Superior temporal gyrus (tissue), 1 donor: ENCODE measurements at regions not wholly inside any gene's neighbourhood (a gene's known extent, or its start where the extent isn't known, plus 50 kb on each side); places are given as distances from the start of the nearest gene placed in this dataset.

Source experiments
- DNase-seq: peaks from one replicate; pipeline ENCODE4 v3.0.0-alpha.2; 2016; ENCODE audit errors: extremely low spot score

DNA sequence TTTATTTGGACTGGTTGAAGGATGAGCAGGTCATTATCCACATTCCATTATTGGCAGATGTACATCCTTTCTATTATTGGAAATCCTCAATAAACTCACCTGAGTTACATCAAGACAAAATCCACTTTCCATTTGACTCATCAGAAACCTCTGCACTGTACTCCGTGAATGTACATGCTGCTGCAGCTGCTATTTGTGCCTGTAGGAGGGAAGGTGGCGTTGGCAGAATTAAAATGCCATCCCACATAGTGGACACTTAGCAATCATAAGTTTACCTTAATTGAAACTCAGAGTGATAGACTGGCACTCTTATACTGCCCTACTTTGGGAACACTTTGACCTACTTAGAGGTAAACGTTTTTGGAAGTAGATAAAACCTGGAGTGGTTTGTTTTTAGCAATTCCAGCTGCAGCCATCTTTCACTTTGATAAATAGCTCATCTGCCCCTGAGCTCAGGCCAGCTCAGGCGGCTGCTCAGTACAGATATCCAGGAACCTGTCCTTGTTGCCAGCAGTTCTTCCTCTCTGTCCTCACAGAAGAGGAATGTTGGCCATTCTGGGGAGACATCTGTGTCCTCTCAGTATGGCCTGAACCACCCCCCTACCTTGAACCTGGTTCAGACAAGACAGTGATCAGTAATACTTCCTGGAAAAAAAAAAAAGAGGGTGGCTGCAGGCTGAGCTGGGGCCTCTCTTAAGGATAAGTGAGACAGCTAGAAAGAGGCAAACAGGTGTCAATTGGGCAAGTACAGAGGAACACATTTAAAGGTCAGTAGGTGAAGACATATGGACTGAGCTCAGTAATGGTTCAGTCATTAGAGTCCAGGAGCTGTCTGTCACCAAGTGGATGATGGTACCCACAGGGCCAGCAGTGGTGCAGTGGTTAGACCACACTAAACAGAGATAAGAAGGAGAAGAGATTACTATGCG, 153.4 kb upstream of the UMPS start:
- no peak for DNase-seq

DNA sequence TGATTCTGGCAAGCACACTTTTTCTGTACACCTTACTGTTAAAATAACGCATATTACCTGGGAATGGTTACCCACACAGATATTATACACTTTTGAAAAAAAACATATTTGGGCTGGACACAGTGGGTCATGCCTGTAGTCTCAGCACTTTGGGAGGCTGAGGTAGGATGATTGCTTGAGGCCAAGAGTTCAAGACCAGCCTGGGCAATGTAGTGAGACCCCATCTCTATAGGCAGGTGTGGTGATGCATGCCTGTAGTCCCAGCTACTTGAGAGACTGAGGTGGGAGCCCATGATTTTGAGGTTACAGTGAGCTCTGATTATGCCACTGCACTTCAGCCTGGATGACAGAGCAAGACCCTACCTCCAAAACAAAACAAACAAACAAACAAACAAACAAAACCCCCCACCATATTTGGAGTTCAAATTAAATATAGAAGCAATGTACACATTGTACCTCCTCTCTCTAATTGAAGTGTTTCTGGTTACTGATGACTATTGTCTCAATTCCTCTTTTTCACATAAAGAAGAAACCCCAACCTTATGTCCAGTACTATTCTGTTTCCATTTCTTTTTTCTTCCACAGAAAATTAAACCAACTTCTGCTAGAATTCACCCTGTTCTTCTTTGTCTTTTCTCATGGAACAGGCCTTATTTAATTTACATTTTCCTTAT, 152.6 kb upstream of the UMPS start:
- no peak for DNase-seq

DNA sequence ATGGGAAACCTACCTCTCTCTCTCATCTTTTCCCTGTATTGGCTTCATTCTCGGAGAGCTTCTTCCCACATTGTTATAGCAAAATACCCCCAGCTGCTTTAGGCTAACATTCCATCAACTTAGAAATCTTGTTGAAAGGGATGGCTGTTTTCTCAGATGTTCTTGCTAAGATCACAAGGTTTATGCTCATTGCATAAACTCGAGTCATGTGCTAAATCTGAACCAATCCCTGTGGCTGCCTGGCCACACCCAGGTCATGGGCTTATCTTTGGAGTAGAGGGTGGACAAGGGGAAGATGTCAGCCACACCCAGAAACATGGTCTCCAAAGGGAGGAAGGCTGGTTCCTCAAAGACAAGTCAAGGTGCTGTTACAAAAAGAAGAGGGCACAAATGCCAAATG, 150.6 kb upstream of the UMPS start:
- no peak for DNase-seq

DNA sequence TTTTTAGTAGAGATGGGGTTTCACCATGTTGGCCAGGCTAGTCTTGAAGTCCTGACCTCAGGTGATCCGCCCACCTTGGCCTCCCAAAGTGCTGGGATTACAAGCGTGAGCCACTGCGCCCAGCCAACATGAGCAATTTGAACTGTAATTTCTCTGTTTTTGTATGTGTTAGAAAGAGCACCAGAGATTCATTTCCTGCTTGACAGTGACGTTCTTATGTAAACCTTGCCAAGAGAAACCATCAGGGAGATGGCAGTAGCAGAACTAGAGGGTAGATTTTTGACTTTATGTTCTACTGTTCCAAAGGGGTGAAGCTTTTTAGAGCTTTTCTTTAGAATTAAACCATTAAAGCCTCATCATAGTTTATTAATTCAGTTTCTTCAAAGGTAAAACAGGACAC, 148.1 kb upstream of the UMPS start:
- DNase-seq = no peak

DNA sequence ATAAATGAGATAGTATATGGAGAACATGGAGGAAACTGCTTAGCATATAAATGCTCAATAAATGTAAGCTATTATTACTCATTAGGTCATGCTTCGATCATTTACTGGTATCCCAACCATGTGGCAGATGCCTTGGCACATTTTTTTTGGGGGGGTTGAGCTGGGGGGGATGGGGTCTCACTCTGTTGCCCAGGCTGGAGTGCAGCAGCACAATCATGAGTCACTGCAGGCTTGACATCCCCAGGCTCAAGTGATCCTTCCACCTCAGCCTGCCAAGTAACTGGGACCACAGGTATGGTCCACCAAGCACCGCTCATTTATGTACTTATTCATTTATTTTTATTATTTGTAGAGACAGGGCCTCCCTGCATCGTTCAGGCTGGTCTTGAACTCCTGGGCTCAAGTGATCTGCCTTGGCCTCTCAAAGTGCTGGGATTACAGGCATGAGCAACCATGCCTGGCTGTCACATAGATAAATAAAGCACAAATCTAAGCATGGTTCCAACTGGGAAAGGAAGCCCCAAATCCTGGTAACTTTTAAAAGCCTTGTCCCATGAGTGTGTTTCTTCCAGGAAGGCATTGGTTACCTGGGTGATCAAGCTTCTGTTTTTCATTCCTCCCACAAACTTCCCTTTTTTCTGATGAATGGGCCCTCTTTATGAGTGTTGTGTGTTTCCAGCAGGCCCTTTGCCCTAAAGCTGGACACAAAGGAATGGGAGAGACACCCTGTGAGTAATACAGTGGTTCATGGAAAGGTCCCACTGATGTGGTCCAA, 147.4 kb upstream of the UMPS start:
- no peak for DNase-seq

DNA sequence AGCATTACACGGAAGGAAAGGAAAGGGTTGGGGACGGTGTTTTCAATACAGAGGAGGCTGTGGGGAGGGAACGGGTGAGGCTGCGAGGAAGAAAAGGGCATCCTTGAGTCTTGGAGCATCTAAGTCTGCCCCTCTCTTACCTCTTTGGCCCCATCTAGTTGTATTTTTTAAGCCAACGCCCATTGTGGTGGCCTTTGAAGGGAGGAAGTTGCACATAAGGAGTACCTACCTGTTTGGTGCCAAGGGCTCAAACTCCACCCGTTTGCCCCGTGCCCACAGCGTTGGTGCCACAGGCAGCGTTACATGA, 146.1 kb upstream of the UMPS start:
- DNase-seq = no peak

DNA sequence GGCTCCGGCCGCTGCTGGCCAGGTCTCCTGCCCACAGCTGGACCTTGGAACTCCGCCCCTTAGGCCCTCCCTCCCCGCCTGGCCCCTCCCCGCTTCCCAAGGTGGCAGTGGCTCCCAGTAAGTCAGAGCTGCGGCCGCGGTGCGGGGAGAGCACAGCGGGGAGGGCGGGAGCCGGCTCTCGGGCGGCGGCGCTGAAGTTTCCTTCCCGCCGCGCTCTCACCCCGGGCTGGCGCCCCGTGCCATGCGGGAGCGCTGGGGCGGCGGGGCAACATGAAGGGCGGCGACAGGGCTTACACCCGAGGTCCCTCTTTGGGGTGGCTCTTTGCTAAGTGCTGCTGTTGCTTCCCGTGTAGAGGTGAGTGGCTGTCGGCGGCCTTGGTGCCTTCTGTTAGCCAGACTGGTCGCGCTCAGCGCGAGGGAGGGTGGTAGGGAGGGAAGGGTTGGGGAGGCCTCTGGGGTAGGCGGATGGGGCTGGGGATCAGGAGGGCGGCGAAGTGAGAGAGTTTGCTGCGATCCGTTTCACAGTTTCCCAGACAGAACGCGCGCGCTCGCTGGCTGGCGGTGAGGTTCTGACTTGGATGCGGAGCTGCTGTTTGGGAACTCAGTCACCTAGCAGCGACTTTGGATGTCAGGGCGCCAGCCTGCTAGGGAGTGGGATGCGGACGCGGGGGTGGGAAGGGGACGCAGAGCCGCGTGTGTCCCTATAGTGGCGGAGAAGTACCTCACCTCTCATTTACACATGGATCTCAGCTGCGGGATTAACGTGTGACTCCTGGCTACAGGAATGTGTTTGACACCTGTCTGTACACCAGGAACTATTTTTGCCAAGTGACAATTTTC, 145.5 kb upstream of the UMPS start:
- DNase-seq = no peak

DNA sequence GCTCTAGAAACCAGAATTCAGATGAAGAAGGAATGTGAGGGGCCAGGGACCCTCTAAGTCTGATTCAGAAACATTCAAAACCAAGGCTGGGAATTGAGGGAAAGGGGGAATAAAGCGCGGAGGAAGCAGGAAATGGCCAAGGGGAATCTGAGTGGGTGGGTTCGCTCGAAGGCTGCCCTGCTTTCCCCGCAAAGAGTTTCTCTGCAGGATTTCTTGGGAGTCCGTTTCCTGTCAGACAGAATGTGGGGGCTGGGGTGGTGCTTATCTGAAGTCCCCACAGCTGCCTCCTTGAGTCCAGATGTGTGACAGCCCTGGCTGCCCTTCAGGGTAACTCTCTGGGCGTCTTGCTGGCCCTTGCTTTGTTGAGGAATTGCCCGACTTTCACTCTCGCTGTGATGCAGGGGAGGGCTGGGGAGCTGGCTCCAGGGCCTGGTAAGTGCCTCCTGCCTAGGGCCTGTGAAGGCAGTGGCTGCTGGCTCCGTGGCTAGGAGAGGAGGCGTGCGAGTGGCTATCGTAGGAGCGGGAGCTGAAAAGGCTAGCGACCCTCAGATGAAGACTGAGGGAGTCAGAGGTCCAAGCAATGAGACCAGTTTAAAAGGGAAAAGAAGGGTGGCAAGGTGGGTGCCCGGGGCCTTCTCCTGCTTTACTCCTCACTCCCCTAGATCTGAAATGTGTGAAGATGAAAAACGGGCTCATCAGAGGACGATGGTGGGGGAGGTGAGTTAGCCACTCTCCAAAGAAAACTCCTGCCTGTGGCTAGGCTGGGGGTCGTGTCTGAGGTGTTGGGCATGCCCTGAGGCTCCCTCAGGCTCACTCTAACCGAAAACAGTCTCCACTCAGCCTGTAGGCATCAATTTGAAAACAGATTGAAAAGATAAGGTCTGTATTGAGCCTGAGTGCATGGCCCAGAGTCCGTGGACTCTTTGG, 143.9 kb upstream of the UMPS start:
- DNase-seq = no peak

DNA sequence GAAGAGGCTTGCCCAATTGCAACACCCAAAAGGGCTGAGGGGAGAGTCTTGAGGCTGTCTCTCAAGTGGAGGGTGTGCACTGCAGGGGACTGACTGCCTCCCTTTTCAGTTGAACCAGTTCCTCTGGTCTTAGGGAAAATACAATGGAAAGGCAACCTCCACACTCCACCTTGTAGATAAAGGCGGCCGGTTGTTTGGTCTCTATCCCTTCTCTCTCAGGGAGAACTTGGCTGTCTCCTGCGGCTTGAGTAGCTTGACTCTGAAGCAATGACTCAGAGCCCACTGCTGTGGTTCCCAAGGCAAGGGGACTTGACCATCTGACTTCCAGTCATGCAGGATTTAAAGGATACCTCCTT, 143.2 kb upstream of the UMPS start:
- no peak for DNase-seq

DNA sequence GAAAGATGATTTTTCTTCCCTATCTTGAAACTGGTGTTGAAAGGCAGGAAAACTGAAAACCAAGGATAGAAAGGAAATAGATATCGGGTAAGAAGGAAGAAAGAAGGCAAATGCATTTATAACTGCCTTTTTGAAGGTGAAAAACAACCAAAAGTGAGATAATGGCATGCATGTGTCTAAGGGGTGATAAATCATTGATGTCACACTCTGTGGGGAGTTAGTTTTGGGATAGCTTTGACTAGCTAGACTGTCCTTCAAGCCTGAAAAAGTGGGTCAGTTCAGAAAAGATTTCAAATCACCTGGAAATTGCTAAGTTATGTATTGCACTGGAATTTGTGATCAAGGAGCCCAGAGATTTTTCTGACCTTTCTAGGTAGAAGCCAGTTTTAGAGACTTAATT, 142.2 kb upstream of the UMPS start:
- no peak for DNase-seq

DNA sequence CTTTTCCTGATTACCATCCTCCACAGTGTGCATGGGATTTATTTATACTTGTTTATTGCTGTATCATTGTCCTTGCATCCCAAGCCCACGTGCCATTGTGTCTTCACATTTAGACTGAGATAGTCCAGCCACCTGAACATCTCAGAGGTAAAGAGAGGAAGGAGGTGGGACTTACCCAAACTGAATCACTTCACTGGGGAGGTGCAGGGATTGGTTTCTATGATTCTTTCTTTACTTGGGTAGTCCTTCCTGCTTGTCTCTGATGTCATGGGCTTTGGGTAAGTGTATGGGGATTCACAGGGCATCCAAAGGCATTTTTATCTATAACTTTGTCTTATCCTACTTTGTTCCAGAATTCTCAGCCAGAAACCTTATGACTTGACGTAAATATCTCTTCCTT, 141.5 kb upstream of the UMPS start:
- no peak for DNase-seq

DNA sequence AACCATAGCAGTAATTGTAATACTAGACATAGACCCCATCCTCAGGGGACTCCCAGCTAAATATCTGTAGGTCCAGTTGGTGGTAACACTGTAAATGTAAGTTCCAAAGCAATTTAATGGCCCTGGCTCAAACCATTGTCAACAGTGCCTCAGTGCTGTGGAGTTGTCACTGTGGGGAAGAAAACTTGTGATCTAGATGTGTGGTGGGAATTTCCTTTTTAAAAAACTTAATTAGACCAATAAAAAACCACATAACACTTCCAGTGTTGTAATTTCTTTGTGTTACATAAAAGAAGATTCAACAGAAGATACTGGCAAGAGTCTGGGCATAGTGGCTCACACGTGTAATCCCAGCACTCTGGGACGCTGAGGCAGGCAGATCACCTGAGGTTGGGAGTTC, 138.6 kb upstream of the UMPS start:
- DNase-seq = no peak

DNA sequence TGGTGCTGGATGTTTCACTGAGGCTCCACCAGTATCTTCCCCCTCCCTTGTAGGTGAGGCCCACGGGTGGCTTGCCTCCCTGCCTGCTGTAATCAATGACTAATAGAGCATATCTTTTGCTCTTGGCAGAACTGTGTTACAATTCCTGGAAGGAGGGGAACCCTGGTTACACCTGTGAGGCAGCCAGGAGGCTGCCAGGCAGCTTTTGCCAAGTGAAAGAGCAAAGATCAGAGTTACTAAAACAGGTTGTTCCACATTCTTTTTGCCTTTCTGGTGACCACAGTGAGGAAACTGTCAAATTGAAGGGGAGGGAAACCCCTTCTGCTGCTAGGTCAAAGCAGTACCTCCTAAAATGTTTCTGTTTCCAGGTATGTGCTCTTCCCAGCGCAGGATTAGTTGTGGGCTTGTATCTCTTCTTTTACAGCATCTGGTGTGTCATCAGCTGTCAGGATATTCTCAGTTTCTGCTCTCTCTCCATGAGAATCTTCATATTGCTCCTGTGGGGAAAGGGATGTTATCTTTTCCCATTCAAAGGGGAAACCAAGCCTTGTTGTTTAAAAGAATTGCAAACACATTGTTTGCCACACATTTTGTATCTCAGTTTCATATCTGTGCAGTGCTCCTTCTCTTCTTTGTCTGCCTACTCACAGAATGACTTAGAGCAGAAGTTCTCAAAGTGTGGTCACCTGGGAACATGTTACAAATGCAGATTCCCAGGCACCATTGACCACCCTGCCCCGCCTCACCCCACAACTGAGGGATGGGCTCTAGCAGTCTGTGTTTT, 137.4 kb upstream of the UMPS start:
- no peak for DNase-seq

DNA sequence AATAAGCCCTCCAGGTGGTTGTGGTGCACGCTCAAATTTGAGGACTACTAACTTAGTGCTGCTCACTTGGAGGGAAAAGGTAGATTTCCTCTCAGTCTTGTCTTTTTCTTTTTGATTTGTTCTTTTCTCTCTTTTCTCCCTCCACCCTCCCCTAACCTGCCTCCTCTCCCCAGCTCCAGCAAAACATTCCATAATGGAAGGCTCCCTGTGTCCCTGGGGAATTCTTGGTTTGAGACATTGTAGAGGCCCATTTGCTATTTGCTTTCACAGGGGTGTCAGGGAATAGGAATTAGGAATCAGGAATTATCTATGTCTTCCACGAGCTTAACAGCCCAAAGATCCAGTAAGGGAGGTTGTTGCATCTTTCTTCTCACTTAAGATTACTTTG, 136.8 kb upstream of the UMPS start:
- DNase-seq = no peak

DNA sequence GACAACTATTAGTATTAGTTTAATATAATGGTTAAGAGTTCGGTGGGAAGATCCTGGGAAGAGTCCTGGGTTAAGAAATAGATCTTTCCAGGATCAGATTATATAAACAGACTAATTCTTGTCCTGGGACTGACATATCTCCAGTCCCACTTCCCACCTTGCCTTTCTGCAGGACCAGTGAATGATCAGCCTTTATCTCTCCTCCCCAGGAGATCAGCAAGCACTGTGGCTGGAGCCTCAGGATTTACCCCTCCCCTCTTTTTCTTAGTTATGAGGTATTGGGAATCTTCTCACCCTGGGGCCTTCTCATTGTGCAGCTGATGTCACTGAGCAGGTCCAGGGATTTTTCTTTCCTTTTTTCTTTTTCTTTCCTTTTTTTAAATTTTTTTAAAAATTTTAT, 135.7 kb upstream of the UMPS start:
- DNase-seq = no peak

DNA sequence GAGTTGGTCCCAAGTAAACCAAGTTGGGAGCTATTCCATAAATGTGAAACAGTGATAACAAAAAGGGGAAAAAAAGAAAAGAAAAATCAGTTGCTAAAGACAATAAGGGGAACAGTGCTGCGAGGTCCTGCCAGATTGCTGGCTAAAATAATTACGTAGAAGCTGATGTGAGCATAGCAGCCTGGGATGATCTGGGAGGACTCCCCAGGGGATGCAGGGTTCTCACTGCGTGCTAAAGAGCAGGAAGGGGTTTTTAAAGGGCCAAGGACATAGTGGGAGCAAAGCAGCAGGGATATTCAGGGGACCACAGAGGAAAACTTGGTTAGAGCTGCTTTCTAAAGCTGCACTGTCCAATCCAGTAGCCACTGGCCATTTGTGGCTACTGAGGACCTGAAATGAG, 133.0 kb upstream of the UMPS start:
- no peak for DNase-seq

DNA sequence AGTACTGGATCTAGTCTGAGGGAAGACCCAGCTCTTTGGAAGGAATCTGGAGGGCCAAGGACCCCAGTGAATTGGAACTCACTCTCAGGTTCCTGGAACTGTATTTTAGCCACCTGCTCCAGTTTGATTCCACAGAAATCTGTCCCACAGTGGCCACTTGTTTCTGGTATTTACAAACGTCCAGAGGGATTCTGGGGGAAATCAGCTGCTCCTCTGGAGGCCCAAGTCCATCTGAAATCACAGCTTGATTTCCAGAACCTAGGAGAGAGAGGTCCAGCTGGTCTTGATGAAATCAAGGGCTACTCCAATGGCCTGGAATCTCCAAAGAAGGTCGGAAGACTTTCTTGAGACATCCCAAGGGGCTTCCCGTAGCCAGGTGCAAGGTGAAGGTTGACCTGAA, 132.3 kb upstream of the UMPS start:
- DNase-seq = no peak

DNA sequence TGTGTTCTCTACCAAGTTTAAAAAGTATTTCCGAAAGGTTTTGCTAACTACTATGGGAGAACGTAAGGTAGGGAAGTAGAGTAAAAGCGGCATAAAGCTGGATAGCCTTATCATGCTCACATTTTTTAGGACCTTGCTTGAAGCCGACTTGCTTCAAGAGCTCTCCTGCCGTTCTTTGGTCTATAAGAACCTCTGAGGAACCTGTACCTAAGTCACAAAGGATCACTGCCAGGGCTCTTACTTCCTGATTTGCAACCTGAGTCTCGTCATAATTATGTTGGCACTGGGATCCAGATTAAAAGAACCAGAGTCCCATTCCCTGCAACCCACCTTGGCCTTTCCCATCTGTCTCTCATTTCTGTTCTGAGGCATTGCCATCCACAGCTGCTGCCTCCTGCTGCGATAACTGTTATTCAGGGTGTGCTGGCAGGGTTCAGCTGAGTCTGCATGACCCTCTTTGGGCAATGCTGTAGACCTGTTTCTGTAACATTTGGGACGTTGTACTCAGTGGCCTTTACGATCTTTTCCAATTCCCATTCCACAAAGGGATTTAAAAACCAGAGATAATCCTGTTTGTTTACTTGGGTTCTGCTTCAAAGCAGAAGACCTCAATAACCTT, 131.0 kb upstream of the UMPS start:
- DNase-seq = no peak

DNA sequence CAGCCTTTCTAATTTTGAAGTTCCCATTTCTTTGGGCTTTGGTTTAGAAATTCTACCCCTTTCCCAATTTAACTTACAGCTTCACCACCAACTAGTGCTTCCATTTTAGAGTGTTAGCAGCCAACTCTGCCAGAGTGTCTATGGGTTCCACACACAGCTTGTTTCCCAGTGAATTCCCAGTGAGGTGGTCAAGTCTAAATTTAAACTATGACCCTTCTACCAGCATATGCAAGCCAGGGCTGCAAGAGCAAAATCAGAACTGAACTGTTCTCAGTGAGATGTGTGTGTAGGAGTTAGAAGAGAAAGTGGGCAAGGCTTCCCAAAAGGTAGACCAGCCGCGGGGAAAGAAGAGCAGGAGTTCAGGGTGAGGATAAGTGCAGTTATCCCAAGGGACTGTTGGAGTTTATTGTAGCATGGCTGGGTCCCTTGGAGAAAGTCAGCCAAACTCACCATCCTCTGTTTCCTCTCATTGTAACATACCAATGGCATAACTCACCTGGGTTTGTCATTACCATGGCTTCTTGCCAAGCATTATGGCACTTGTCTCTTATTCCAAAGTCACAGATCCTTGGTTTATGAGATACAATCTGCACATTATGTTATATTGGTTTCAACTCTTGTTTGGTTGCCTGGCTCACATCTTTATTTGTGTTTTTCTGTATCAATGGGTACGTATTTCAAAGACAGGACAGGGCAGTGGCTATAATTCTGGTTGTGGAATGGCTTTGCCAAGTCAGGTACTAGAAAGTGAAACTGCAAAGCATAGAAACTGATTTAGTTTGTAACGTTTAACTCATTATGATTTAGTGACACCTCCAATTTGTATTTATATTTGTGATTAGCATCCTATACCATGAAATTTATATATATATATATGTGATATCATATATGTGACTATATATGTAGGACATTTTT, 130.2 kb upstream of the UMPS start:
- no peak for DNase-seq
